ENCODE measurements at regions not wholly inside any gene's neighbourhood (a gene's known extent, or its start where the extent isn't known, plus 50 kb on each side); places are given as distances from the start of the nearest gene placed in this dataset.

GRCh38 chr1:105516068-105516467 lies 1540.4 kb upstream of the PRMT6 start:
- TF ChIP-seq CTCF (conservative IDR thresholded peaks at IDR 0.05): no peak
- TF ChIP-seq EZH2 (IDR thresholded peaks at IDR 0.05; ENCODE audit: low read depth): no peak

Data from PC-9 (cell line).